Neural cell (in vitro differentiated cells): ENCODE measurements at regions not wholly inside any gene's neighbourhood (a gene's known extent, or its start where the extent isn't known, plus 50 kb on each side); places are given as distances from the start of the nearest gene placed in this dataset.
"Not testable (repeated sequence)": the region's sequence is repeated elsewhere in the genome, so short reads cannot be mapped to it uniquely, and the experiment has no call there.

Experiments
- CTCF ChIP-seq: fragments of 450-650 bp; IDR thresholded peaks from 2 replicates; pipeline ENCODE4 v1.5.1; 2014; ENCODE audit warnings: antibody characterized with exemption, mild to moderate bottlenecking, moderate library complexity; ENCODE audit not compliant: poor library complexity, severe bottlenecking
- EP300 ChIP-seq: fragments of 450-650 bp; conservative IDR thresholded peaks from 2 replicates; pipeline ENCODE4 v1.6.1; 2014; ENCODE audit warnings: antibody characterized with exemption, mild to moderate bottlenecking, moderate library complexity; ENCODE audit not compliant: poor library complexity, severe bottlenecking
- MXI1 ChIP-seq: fragments of 450-650 bp; conservative IDR thresholded peaks from 2 replicates; pipeline ENCODE4 v1.6.1; 2014; ENCODE audit warnings: antibody characterized with exemption, mild to moderate bottlenecking; ENCODE audit not compliant: poor library complexity, severe bottlenecking
- RAD21 ChIP-seq: fragments of 450-650 bp; conservative IDR thresholded peaks from 2 replicates; pipeline ENCODE4 v1.6.1; 2014; ENCODE audit warnings: antibody characterized with exemption, mild to moderate bottlenecking, moderate library complexity
- TF ChIP-seq, protein P1 (sequence below): IDR thresholded peaks from 2 replicates; pipeline ENCODE4 v1.6.1; 2012; ENCODE audit warnings: borderline replicate concordance

DNA sequence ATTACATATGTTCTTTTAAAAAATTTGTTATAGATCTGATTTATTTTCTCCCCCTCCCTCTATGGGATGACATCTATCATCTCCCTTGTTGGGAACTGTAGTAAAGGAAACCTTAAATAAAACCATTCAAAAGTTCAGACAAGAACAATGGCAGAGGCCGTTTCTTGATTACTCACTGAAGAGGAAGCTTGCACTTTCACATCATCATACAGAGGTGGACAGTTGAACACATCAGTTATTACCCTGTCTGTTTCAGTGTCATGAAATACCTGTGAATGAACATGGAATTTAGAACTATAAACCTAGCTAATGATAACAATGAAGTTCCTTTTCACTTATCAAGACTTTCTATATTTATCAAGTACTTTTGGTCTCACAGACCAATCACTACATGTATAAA, 63.7 kb upstream of the NEK3 start:
- not testable (repeated sequence) for TF ChIP-seq CTCF, EP300, MXI1, RAD21
- TF ChIP-seq, protein P1, sequence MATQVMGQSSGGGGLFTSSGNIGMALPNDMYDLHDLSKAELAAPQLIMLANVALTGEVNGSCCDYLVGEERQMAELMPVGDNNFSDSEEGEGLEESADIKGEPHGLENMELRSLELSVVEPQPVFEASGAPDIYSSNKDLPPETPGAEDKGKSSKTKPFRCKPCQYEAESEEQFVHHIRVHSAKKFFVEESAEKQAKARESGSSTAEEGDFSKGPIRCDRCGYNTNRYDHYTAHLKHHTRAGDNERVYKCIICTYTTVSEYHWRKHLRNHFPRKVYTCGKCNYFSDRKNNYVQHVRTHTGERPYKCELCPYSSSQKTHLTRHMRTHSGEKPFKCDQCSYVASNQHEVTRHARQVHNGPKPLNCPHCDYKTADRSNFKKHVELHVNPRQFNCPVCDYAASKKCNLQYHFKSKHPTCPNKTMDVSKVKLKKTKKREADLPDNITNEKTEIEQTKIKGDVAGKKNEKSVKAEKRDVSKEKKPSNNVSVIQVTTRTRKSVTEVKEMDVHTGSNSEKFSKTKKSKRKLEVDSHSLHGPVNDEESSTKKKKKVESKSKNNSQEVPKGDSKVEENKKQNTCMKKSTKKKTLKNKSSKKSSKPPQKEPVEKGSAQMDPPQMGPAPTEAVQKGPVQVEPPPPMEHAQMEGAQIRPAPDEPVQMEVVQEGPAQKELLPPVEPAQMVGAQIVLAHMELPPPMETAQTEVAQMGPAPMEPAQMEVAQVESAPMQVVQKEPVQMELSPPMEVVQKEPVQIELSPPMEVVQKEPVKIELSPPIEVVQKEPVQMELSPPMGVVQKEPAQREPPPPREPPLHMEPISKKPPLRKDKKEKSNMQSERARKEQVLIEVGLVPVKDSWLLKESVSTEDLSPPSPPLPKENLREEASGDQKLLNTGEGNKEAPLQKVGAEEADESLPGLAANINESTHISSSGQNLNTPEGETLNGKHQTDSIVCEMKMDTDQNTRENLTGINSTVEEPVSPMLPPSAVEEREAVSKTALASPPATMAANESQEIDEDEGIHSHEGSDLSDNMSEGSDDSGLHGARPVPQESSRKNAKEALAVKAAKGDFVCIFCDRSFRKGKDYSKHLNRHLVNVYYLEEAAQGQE: not testable (repeated sequence)
